PC-9 (cell line): ENCODE measurements at regions not wholly inside any gene's neighbourhood (a gene's known extent, or its start where the extent isn't known, plus 50 kb on each side); places are given as distances from the start of the nearest gene placed in this dataset.

ENCODE experiments used
- EZH2 ChIP-seq: fragments of 200-600 bp; sonication (generic); IDR thresholded peaks from 2 replicates; pipeline ENCODE4 v1.8.0; 2017; ENCODE audit warnings: antibody characterized with exemption, low read depth
- TF ChIP-seq, protein P1 (sequence below): fragments of 200-600 bp; sonication (generic); conservative IDR thresholded peaks from 2 replicates; pipeline ENCODE4 v1.6.1; 2017; ENCODE audit warnings: mixed run types, antibody characterized with exemption, mild to moderate bottlenecking, moderate library complexity

- TF ChIP-seq, protein P1, sequence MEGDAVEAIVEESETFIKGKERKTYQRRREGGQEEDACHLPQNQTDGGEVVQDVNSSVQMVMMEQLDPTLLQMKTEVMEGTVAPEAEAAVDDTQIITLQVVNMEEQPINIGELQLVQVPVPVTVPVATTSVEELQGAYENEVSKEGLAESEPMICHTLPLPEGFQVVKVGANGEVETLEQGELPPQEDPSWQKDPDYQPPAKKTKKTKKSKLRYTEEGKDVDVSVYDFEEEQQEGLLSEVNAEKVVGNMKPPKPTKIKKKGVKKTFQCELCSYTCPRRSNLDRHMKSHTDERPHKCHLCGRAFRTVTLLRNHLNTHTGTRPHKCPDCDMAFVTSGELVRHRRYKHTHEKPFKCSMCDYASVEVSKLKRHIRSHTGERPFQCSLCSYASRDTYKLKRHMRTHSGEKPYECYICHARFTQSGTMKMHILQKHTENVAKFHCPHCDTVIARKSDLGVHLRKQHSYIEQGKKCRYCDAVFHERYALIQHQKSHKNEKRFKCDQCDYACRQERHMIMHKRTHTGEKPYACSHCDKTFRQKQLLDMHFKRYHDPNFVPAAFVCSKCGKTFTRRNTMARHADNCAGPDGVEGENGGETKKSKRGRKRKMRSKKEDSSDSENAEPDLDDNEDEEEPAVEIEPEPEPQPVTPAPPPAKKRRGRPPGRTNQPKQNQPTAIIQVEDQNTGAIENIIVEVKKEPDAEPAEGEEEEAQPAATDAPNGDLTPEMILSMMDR = no peak
- no peak for TF ChIP-seq EZH2
Measured at GRCh38 chr18:53859764-53860163, 364.7 kb downstream of the MBD2 start.
